ENCODE measurements at regions not wholly inside any gene's neighbourhood (a gene's known extent, or its start where the extent isn't known, plus 50 kb on each side); places are given as distances from the start of the nearest gene placed in this dataset.

DNA sequence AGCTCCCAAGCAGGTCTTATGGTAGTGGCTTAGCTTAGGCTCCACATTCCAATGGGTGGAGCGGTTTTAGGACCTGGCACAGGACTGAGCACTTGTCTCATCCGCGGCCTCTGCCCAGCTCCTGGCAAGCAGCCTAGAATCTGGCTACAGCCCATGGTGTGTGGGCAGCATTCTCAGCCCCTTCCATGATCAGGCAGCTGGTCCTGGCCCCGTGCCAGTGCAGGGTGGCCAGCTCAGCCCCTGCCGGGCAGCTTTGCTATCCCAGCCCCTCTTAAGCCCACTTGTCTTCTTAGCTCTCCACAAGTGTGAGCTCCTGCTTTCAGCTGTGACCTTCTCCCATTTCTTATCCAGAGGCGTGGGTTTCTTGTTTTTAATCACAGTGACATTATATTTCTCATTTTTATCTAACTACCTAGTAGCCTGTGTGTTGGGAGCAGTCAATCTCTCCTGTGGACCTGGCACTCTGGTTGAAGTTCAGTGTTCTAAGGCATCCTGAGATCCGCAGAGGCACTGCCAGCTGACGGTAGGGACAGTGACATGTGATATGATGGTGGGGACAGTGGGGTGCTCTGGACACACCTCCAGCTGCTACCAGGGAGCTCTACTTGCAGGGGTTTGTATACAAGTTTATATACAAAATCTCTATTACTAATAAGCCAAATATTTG lies 84.5 kb upstream of the PRNP start:
- DNase-seq: peak in 53 of 58 donors; percentile 18 to 97 (median 64)

DNA sequence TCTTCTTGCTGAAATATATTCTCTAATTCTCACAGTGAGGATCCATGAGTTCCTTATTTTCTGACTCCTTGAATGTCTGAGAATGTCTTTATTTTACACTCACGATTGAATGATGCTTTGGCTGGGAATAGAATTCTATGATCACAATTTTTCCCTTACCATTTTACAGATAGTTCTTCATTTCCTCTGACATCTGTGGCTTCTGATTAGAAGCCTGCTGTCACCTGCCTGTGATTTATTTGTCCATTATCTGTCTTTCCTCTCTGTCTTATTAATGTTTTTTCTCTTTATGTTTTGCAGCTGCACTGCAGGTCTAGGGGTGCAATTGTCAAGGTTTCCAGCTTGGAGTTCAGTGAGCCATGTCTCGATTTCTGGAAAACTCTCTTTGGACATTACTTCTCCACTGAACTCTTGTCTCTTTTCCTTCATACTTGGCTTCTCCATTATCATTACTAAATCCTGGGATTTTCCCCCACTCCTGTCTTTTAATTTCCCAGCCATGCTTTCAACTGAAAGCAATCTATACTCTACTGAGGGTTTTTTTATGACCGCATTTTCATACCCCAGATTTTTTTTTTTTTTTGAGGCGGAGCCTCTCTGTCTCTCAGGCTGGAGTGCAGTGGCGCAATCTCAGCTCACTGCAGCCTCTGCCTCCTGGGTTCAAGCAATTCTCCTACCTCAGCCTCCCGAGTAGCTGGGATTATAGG lies 85.8 kb upstream of the PRNP start:
- DNase-seq: no peak

DNA sequence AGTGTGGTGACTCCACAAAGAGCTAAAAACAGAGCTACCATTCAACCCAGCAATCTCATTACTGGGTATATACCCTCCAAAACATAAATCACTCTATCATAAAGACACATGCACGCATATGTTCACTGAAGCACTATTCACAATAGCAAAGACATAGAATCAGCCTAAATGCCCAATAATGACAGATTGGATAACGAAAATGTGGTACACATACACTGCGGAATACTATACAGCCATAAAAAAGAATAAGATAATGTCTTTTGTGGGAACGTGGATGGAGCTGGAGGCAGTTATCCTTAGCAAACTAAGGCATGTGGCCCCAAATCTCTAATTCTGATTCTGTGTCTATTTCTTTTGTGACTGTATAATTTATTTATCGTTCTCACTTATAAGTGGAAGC lies 89.0 kb upstream of the PRNP start:
- no peak for DNase-seq

DNA sequence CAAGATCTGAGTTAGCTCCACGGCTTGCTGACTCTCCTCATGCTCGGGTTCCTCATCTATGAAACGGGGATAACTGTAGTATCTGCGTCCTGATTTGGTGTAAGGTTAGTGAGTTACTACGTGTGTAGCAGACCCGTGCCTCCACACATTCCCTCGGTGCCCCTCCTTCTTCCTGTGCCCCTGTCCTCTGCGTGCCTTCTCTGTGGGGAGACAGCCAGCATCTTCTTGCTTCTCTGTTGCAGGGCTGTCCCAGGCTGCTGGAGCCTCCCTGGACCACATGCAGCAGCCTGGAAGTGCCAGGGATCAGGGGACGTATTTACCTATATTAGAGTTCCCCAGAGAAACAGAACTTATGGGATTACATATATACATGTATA lies 93.1 kb upstream of the PRNP start:
- no peak for DNase-seq

GRCh38 chr20:4592316-4593148 lies 93.7 kb upstream of the PRNP start:
- DNase-seq: peak in 20 of 58 donors; percentile 6 to 59 (median 23)

DNA sequence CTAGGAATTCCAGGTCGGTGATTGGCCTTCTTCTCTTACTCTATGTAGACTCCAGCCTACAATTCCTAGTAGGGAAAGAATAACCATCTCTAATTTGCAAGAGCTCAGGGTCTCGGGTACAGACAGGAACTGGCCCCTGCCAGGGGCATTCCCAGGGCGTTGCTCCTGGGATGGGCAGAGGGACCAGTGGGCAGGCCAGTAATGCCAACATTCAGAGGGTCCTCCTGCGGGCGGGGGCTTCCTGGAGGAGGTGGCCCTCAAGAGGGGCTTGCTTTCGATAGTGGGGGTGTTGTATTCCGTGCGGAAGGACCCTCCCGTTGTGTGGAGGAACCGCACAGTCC lies 94.3 kb upstream of the PRNP start:
- no peak for DNase-seq

GRCh38 chr20:4585758-4586157 lies 100.5 kb upstream of the PRNP start:
- DNase-seq: no peak

DNA sequence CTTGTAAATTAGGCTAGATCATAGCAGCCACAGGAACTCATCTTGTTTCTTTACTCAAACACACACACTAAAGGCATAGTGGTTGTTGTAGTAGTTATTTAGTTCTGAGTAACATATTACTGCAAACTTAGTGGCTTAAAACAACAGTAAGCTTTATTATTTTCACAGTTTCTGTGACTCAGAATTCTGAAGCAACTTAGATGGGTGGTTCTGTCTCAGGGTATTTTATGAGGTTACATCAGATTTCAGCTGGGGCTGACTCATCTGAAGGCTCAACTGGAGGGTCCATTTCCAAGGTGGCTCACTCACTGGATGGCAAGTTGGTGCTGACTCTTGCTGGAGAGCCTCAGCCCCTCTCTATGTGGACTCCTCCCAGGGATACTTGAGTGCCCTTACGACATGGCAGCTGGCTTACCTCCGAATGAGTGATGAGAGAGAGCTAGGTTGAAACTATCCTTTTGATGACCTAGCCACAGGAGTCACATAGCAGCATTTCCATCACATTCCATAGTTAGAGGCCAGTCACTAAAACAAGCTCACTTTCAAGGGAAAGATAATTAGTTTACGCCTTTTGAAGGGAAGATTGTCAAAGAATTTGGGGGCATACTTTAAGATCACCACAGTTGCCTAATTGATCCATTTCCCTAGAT lies 101.0 kb upstream of the PRNP start:
- no peak for DNase-seq

DNA sequence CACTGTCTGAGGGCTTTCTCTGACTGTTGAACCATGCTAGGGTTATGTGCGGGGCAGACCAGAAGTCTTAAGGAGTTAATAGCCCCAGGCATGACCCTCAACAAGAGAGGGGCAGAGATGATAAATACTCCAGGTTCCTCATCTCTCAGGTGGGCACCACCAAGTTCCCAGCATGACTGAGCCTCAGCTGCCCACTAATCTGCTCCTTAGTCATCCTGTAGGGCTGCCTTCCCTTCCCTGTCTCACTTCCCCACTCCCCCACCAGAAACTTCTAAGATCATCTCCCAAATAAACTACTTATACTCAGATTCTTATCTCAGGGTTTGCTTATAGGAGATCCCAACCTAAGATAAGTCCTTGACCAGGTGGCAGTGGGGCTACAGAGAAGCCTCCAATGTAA lies 101.7 kb upstream of the PRNP start:
- no peak for DNase-seq

DNA sequence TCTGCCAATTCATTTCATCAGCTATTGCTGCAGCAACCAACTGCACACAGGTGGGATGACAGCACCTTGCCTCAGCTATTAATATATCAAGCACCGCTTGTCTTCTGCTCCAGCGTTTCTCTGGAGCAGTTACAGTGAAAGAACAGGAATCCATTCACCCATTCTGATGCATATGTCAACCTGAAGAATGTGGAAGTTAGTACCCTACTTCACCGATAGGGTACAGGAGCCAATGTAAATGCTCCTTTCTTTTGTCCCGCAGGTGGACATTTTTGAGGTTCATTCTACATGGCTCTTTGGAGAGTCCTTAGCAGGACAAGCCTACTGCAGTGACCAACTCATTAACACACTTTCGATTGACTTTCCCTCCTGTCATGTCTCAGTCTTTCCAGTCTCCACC lies 104.4 kb upstream of the PRNP start:
- no peak for DNase-seq

GRCh38 chr20:4578375-4578774 lies 107.9 kb upstream of the PRNP start:
- no peak for DNase-seq

GRCh38 chr20:4574356-4574690 lies 111.9 kb upstream of the PRNP start:
- DNase-seq: no peak

DNA sequence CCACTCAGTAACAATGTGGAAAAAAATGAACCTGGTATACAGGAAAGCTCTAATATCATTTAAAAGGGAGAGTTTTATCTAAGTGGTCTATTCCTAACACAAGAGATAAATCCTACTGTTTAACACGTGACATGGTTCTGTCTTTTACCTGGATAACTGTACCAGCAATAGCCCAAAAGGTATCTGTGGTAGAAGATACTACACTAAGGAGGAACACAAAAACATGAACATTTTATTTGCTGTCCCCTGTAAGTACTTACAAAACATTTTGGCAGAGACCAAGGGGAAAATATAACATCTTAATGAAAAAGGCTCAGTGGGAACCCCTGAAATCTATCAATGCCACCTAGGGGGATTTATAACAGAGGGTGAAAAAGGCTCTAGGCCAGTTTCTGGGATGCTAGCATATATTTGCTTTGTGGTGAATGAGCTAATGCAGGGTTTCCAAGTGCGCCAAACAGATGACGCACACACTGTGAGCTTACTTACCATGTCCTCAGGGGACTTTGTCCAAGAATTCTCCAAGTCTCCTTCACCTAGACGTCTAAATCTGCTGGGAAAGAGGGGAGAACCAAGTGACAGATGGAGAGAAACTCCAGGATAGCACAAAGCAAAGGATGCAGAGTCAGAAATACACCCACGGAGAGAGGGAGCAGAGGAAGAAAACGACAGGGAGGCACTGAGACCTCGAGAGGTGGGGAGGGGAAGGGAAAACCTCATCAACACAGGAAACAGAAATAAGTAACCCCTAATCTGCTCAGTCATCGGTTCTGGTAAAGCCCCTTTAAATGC lies 112.5 kb upstream of the PRNP start:
- DNase-seq: peak in 6 of 58 donors; percentile 2 to 21 (median 10)

GRCh38 chr20:4571759-4572531 lies 114.3 kb upstream of the PRNP start:
- no peak for DNase-seq

DNA sequence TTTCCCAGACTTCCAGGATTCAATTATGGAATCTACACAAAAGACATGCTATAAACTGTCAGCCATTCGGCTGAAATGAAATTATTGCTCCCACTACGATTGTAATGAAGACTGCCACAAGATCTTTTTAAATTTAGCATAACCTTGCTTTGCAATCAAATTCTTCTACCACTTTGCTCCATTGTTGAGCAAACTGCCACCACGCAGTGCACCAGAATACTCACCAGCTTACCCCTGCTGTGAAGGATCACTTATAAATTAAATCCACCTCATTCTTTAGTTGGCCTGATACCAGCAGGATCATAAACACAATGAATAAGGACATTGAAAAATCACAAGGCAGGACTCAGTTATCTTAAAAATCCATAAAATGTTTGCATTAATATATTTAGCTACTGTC lies 116.4 kb upstream of the PRNP start:
- DNase-seq: no peak

DNA sequence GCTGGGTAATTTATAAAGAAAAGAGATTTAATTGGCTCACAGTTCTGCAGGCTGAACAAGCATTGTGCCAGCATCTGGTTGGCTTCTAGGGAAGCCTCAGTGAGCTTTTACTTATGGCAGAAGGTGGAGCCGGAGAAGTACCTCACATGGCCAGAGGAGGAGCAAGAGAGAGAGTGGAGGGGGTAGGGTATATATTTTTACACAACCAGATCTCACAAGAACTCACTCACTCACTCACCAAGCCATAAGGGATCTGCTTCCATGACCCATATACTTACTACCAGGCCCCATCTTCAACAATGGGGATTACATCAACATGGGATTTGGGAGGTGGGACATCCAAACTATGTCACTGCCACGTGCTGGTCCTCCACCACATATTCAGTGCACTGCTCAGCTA lies 117.2 kb upstream of the PRNP start:
- no peak for DNase-seq

DNA sequence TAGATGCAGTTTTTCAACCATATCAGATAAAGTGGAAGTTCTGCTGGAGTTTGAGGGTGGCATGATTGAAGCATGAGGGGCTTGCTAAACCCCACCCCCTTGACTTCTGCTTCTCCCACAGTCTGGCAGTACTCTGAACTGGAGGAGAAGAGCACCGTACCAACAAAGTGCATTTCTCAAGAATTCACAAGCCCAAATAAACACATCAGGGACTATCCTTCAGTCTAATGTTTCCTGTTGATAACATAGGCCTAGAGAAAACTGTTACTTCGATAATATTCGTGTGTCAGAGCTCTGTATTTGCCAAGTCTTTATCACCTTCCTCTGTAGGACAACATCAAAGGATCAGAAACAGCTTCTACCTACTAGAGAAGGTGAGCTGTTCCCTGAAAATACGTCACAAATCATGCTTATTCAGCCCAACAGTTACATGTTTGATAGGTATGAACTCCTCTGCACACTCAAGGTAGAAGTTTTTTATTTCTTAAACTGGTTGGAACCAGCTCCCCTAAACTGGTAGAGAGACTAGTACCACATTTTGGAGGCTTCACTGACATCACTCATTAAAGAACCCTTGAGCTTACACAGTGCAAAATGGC lies 117.8 kb upstream of the PRNP start:
- no peak for DNase-seq

DNA sequence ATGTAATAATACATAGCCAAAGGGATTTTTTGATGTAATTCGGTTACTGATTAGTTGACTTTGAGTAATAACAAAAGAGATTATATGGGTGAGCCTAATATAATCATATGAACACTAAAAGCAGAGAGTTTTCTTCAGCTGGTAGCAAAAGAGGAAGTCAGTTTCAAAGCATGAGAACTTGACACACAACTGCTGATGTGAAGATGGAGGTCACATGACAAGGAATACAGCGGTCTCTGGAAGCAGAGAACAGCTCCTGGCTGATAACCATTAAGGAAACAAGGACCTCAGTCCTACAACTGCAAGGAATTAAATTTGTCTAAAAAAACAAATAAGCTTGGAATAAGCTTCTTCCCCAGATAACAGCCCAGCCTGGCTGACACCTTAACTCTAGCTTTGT lies 119.1 kb upstream of the PRNP start:
- no peak for DNase-seq

- DNase-seq: no peak
Measured at GRCh38 chr20:4563534-4563933, 122.7 kb upstream of the PRNP start.

- peak in 9 of 58 donors; percentile 3 to 68 (median 13) for DNase-seq
Measured at GRCh38 chr20:4563031-4563430, 123.2 kb upstream of the PRNP start.

Data from anterior cingulate cortex (tissue), 58 donors.